Neural progenitor cell (in vitro differentiated cells): ENCODE measurements at regions not wholly inside any gene's neighbourhood (a gene's known extent, or its start where the extent isn't known, plus 50 kb on each side); places are given as distances from the start of the nearest gene placed in this dataset.
A peak's percentile ranks its signal among the peaks of the same experiment; 100 is the strongest.

Experiments
- DNase-seq: peaks from one replicate; pipeline ENCODE4 v3.0.0-alpha.2; 2016; ENCODE audit warnings: low spot score
- H2AFZ ChIP-seq: fragments of 200-600 bp; sonication (generic); replicated peaks from 2 replicates; pipeline ENCODE4 v1.6.1; 2016; ENCODE audit warnings: antibody characterized with exemption
- H3F3A ChIP-seq: fragments of 200-600 bp; sonication (generic); 2 replicates; pipeline ENCODE4 v1.6.1; 2016; ENCODE audit warnings: antibody characterized with exemption, low read depth
- H3K27ac ChIP-seq: fragments of 200-600 bp; sonication (generic); 2 replicates; pipeline ENCODE4 v1.5.1; 2016; ENCODE audit warnings: mild to moderate bottlenecking
- H3K27me3 ChIP-seq: fragments of 200-600 bp; sonication (generic); 2 replicates; pipeline ENCODE4 v1.6.1; 2016; ENCODE audit warnings: mild to moderate bottlenecking, moderate library complexity
- H3K36me3 ChIP-seq: fragments of 200-600 bp; sonication (generic); 2 replicates; pipeline ENCODE4 v1.5.1; 2016
- H3K4me1 ChIP-seq: fragments of 200-600 bp; sonication (generic); 2 replicates; pipeline ENCODE4 v1.6.1; 2016; ENCODE audit warnings: mixed run types
- H3K4me2 ChIP-seq: fragments of 200-600 bp; sonication (generic); 2 replicates; pipeline ENCODE4 v1.6.1; 2016
- H3K4me3 ChIP-seq: fragments of 200-600 bp; sonication (generic); 2 replicates; pipeline ENCODE4 v1.5.1; 2016
- H3K79me2 ChIP-seq: fragments of 200-600 bp; sonication (generic); 2 replicates; pipeline ENCODE4 v1.6.1; 2016; ENCODE audit warnings: low read depth
- H3K9ac ChIP-seq: fragments of 200-600 bp; sonication (generic); 2 replicates; pipeline ENCODE4 v1.6.1; 2016
- H3K9me3 ChIP-seq: fragments of 200-600 bp; sonication (generic); 2 replicates; pipeline ENCODE4 v1.5.1; 2016; ENCODE audit warnings: low read depth
- H4K20me1 ChIP-seq: fragments of 200-600 bp; sonication (generic); 2 replicates; pipeline ENCODE4 v1.6.1; 2016; ENCODE audit warnings: low read depth
- H3K27ac Mint-ChIP-seq: 3 replicates; pipeline ENCODE4 v1.8.0; 2021; ENCODE audit warnings: mixed read lengths
- H3K27me3 Mint-ChIP-seq: 2 replicates; pipeline ENCODE4 v1.8.0; 2022; ENCODE audit warnings: low read depth, mild to moderate bottlenecking, inconsistent platforms, moderate library complexity, mixed read lengths; ENCODE audit not compliant: insufficient read depth
- H3K36me3 Mint-ChIP-seq: 3 replicates; pipeline ENCODE4 v1.8.0; 2021; ENCODE audit warnings: mixed read lengths
- H3K4me1 Mint-ChIP-seq: 3 replicates; pipeline ENCODE4 v1.8.0; 2021; ENCODE audit warnings: mixed read lengths
- H3K4me3 Mint-ChIP-seq: 3 replicates; pipeline ENCODE4 v1.8.0; 2021; ENCODE audit warnings: mild to moderate bottlenecking, moderate library complexity, mixed read lengths
- H3K9me3 Mint-ChIP-seq: 3 replicates; pipeline ENCODE4 v1.8.0; 2020; ENCODE audit warnings: mixed read lengths
- CTCF ChIP-seq: fragments of 200-600 bp; sonication (generic); IDR thresholded peaks from 2 replicates; pipeline ENCODE4 v1.5.1; 2017; ENCODE audit warnings: antibody characterized with exemption, mild to moderate bottlenecking
- EZH2 ChIP-seq: fragments of 200-600 bp; sonication (generic); IDR thresholded peaks from 2 replicates; pipeline ENCODE4 v1.6.1; 2017; ENCODE audit warnings: antibody characterized with exemption, mild to moderate bottlenecking, moderate library complexity
- EZH2phosphoT487 ChIP-seq: fragments of 200-600 bp; sonication (generic); IDR thresholded peaks from 2 replicates; pipeline ENCODE4 v1.6.1; 2017; ENCODE audit warnings: antibody characterized with exemption

GRCh38 chr4:57475424-57475823, 365.2 kb upstream of the IGFBP7 start:
- Mint-ChIP-seq H3K36me3 (no peaks in the 10 kb centered on the region), H3K9me3 (peaks cover 5% of the 10 kb centered on the region), H3K4me1 (peaks cover 9% of the 10 kb centered on the region), H3K4me3 (no peak overlapping the region), H3K27me3 (peaks cover 5% of the 10 kb centered on the region), H3K27ac (no peak overlapping the region)
- Histone ChIP-seq H3K27me3 (no peaks in the 10 kb centered on the region), H3K4me2 (no peak overlapping the region), H3K4me3 (no peak overlapping the region), H3K4me1 (no peaks in the 10 kb centered on the region), H3K9me3 (no peaks in the 10 kb centered on the region), H3F3A (no peaks in the 10 kb centered on the region), H2AFZ (no peak overlapping the region), H3K9ac (no peak overlapping the region), H3K79me2 (no peaks in the 10 kb centered on the region), H4K20me1 (no peaks in the 10 kb centered on the region), H3K36me3 (no peaks in the 10 kb centered on the region), H3K27ac (no peak overlapping the region)
- no peak for TF ChIP-seq EZH2phosphoT487
- TF ChIP-seq CTCF: no peak
- TF ChIP-seq EZH2: no peak
- DNase-seq: no peak

- H3K9ac ChIP-seq: no peak overlapping the region
- DNase-seq: no peak
- H2AFZ ChIP-seq: no peak overlapping the region
- Mint-ChIP-seq H3K36me3 (no peaks in the 10 kb centered on the region), H3K27me3 (peaks cover 3% of the 10 kb centered on the region), H3K4me1 (peaks cover 12% of the 10 kb centered on the region), H3K9me3 (peaks cover 17% of the 10 kb centered on the region), H3K4me3 (no peak overlapping the region), H3K27ac (no peak overlapping the region)
- no peaks in the 10 kb centered on the region for H3K79me2 ChIP-seq
- no peak overlapping the region for H3K4me2 ChIP-seq
- peaks cover 15% of the 10 kb centered on the region for H3K4me1 ChIP-seq
- TF ChIP-seq CTCF (no peak), EZH2phosphoT487 (no peak), EZH2 (no peak)
- H3K36me3 ChIP-seq: no peaks in the 10 kb centered on the region
- no peaks in the 10 kb centered on the region for H3K9me3 ChIP-seq
- no peaks in the 10 kb centered on the region for H4K20me1 ChIP-seq
- H3K4me3 ChIP-seq: no peak overlapping the region
- no peaks in the 10 kb centered on the region for H3F3A ChIP-seq
- H3K27me3 ChIP-seq: no peaks in the 10 kb centered on the region
- no peak overlapping the region for H3K27ac ChIP-seq
Observed at GRCh38 chr4:57465321-57466056, 355.3 kb upstream of the IGFBP7 start.

- no peaks in the 10 kb centered on the region for H4K20me1 ChIP-seq
- Mint-ChIP-seq H3K4me1 (peaks cover 12% of the 10 kb centered on the region), H3K27me3 (peaks cover 5% of the 10 kb centered on the region), H3K27ac (no peak overlapping the region), H3K4me3 (no peak overlapping the region), H3K9me3 (peaks cover 5% of the 10 kb centered on the region), H3K36me3 (no peaks in the 10 kb centered on the region)
- TF ChIP-seq EZH2phosphoT487 (peak; percentile 80), EZH2 (no peak), CTCF (no peak)
- H3K4me2 ChIP-seq: no peak overlapping the region
- no peak overlapping the region for H3K27ac ChIP-seq
- no peaks in the 10 kb centered on the region for H3K36me3 ChIP-seq
- no peaks in the 10 kb centered on the region for H3F3A ChIP-seq
- peak; percentile 75 for DNase-seq
- H3K4me1 ChIP-seq: peaks cover 15% of the 10 kb centered on the region
- H2AFZ ChIP-seq: no peak overlapping the region
- H3K9ac ChIP-seq: no peak overlapping the region
- H3K4me3 ChIP-seq: no peak overlapping the region
- H3K79me2 ChIP-seq: no peaks in the 10 kb centered on the region
- no peaks in the 10 kb centered on the region for H3K9me3 ChIP-seq
- H3K27me3 ChIP-seq: no peaks in the 10 kb centered on the region
Observed at GRCh38 chr4:57462843-57463242, 352.7 kb upstream of the IGFBP7 start.
